ENCODE measurements at regions not wholly inside any gene's neighbourhood (a gene's known extent, or its start where the extent isn't known, plus 50 kb on each side); places are given as distances from the start of the nearest gene placed in this dataset.

DNA sequence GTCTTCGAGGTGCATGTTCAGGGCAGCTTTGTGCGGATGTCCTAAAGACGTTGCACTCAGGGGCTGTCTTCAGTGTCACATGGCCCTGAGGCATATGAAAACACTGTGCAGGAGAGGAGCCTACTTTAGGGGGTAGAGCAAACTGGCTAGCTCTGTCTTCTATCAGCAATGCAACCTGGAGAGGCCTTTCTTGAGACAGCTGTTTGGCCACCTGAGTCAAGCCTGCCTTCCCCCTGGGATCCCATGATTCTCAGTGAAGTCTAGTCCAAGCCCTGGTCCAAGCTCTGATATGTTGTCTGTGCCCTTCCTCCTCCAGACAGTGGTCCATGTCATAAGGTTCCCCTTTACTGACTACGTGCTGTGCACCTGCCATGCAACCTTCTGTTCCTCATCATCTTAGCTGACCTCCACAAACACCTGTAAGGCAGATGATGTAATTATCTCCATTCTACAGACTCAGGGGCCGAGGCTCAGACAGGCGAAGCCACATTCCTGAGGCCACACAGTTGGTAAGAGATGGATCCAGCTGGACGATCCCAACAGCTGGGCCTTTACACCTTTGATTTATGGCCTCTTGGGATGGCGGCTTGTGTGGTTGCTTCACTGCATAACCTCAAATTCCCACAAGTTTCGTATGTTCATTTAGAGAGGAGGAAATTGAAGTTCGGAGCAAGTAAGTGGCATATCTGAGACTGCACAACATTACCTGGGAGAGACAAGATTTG is 109.9 kb downstream of the COPS8 start:
- H3K14ac ChIP-seq (ENCODE audit: low read length), result no peak overlapping the region
- H3K4ac ChIP-seq (ENCODE audit: low read length), result no peak overlapping the region
- no peak overlapping the region for H2BK12ac ChIP-seq (ENCODE audit: low read length)
- no CpG with 5 or more reads among the region's 10 CpGs for WGBS, 2 donors (ENCODE audit: extremely low coverage in 2 of 2, insufficient read length in 2 of 2, insufficient replicate concordance in 1 of 2)
- H3K79me1 ChIP-seq (ENCODE audit: low read depth, low read length), result no peaks in the 10 kb centered on the region
- peaks cover 0 to 2% of the 10 kb centered on the region in 2 donors for H3K9me3 ChIP-seq (replicated peaks in 1 of 2; ENCODE audit: control insufficient read depth in 2 of 2, insufficient read depth in 1 of 2, low read depth in 1 of 2, low read length in 2 of 2)
- no peak overlapping the region for H2AFZ ChIP-seq (ENCODE audit: low read length)
- no peak overlapping the region for H3K23ac ChIP-seq (ENCODE audit: low read depth, low read length, poor library complexity)
- H3K27ac ChIP-seq (replicated peaks; ENCODE audit: low read length), result no peak overlapping the region
- no peak for DNase-seq (ENCODE audit: low spot score)
- no peak overlapping the region for H2AK5ac ChIP-seq (ENCODE audit: low read depth, low read length)
- H4K8ac ChIP-seq (ENCODE audit: low read depth, low read length), result no peak overlapping the region
- no peak overlapping the region for H3K9ac ChIP-seq (ENCODE audit: low read depth, low read length, poor library complexity)
- H3K4me1 ChIP-seq (ENCODE audit: control insufficient read depth in 2 of 2, insufficient read depth in 1 of 2, low read depth in 1 of 2, low read length in 2 of 2), result peaks cover 0 to 7% of the 10 kb centered on the region in 2 donors
- H2BK120ac ChIP-seq (ENCODE audit: low read depth, low read length), result no peak overlapping the region
- H3K18ac ChIP-seq (ENCODE audit: low read length), result no peak overlapping the region
- H2BK15ac ChIP-seq (ENCODE audit: low read length), result no peak overlapping the region
- no peak overlapping the region for H3K4me3 ChIP-seq (ENCODE audit: low read length in 2 of 2)
- H3K4me2 ChIP-seq (ENCODE audit: insufficient read depth, low read length, poor library complexity, severe bottlenecking), result no peak overlapping the region
- peaks cover 0 to 13% (median 0%) of the 10 kb centered on the region in 3 experiments for H3K27me3 ChIP-seq (ENCODE audit: control insufficient read depth in 3 of 3, insufficient read depth in 3 of 3, low read depth in 1 of 3, low read length in 3 of 3)
- H3K36me3 ChIP-seq (replicated peaks in 1 of 2; ENCODE audit: control insufficient read depth in 2 of 2, insufficient read depth in 2 of 2, low read length in 2 of 2), result no peaks in the 10 kb centered on the region
- H4K91ac ChIP-seq (ENCODE audit: low read depth, low read length, poor library complexity), result no peak overlapping the region
- no peak overlapping the region for H2BK5ac ChIP-seq (ENCODE audit: low read length)

DNA sequence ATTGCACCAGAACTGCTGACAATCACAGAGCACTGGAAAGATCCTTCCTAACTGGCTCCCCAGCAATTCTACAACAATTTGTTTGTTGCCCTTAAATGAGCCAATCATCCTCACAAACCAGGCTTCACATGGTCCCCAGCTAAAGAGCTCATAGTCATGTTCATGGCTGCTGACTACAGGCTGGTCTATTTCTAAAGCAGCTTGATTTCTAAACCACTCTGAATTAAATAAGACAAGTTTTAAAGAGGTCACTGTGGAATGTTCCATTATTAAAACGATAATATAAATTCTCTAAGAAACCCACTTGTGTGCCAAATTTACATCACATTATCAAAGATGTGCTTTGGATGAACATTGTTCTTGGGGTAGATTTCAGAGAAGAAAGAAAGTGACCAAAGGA is 110.7 kb downstream of the COPS8 start:
- Histone ChIP-seq H3K4me3 (ENCODE audit: low read length in 2 of 2) (no peak overlapping the region), H3K27ac (replicated peaks; ENCODE audit: low read length) (no peak overlapping the region), H3K4me1 (ENCODE audit: control insufficient read depth in 2 of 2, insufficient read depth in 1 of 2, low read depth in 1 of 2, low read length in 2 of 2) (peaks cover 0 to 7% of the 10 kb centered on the region in 2 donors), H2BK120ac (ENCODE audit: low read depth, low read length) (no peak overlapping the region), H3K27me3 (ENCODE audit: control insufficient read depth in 3 of 3, insufficient read depth in 3 of 3, low read depth in 1 of 3, low read length in 3 of 3) (peaks cover 0 to 13% (median 0%) of the 10 kb centered on the region in 3 experiments), H4K91ac (ENCODE audit: low read depth, low read length, poor library complexity) (no peak overlapping the region), H2AFZ (ENCODE audit: low read length) (no peak overlapping the region), H3K79me1 (ENCODE audit: low read depth, low read length) (no peaks in the 10 kb centered on the region), H3K23ac (ENCODE audit: low read depth, low read length, poor library complexity) (no peak overlapping the region), H3K4ac (ENCODE audit: low read length) (no peak overlapping the region), H3K9ac (ENCODE audit: low read depth, low read length, poor library complexity) (no peak overlapping the region), H3K18ac (ENCODE audit: low read length) (no peak overlapping the region), H4K8ac (ENCODE audit: low read depth, low read length) (no peak overlapping the region), H3K14ac (ENCODE audit: low read length) (no peak overlapping the region), H2BK12ac (ENCODE audit: low read length) (no peak overlapping the region), H3K36me3 (replicated peaks in 1 of 2; ENCODE audit: control insufficient read depth in 2 of 2, insufficient read depth in 2 of 2, low read length in 2 of 2) (no peaks in the 10 kb centered on the region), H3K9me3 (replicated peaks in 1 of 2; ENCODE audit: control insufficient read depth in 2 of 2, insufficient read depth in 1 of 2, low read depth in 1 of 2, low read length in 2 of 2) (peaks cover 0 to 2% of the 10 kb centered on the region in 2 donors), H2BK5ac (ENCODE audit: low read length) (no peak overlapping the region), H2BK15ac (ENCODE audit: low read length) (no peak overlapping the region), H2AK5ac (ENCODE audit: low read depth, low read length) (no peak overlapping the region), H3K4me2 (ENCODE audit: insufficient read depth, low read length, poor library complexity, severe bottlenecking) (no peak overlapping the region)
- DNase-seq (ENCODE audit: low spot score), result no peak
- no CpG with 5 or more reads among the region's 1 CpG for WGBS, 2 donors (ENCODE audit: extremely low coverage in 2 of 2, insufficient read length in 2 of 2, insufficient replicate concordance in 1 of 2)

DNA sequence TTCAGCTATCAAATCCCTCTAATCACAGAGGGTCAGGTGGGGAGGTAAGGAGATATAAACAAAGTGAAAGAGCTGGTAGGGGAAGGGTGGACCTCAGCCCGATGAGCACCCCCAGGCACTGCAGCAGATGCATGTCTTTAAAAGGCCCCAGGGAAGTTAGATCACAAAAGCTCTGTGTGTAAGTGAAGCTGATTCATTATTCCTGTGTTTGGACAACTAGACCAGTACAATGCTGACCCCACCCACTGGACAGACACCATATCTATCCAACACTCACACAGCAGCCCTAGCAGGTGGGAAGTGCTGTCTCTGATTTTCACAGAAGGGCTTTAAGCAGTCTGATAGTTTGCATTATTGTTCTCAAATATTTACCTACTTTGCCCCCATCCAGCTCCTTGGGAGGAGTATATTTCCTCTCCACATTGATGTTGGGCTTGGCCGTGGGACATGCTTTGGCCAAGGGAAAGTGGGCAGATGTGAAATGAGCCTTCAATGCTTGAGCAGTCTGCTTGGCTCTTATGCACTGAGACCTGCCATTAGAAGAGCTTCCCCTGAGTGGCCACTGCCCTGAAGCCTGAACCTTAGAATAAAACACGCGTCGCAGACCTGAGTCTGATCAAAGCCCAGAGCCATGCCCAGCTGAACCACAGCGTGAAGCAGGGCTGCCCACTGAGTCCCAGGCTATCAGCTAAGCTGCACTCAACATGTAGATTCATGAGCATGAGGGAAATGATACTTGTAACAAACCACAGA is 111.4 kb downstream of the COPS8 start:
- DNase-seq (ENCODE audit: low spot score), result no peak
- H3K18ac ChIP-seq (ENCODE audit: low read length), result no peak overlapping the region

GRCh38 chr2:237198164-237198855 is 112.6 kb downstream of the COPS8 start:
- Histone ChIP-seq H2AFZ (ENCODE audit: low read length) (no peak overlapping the region), H3K9ac (ENCODE audit: low read depth, low read length, poor library complexity) (no peak overlapping the region), H3K79me1 (ENCODE audit: low read depth, low read length) (no peaks in the 10 kb centered on the region), H2AK5ac (ENCODE audit: low read depth, low read length) (no peak overlapping the region), H4K8ac (ENCODE audit: low read depth, low read length) (no peak overlapping the region), H2BK15ac (ENCODE audit: low read length) (no peak overlapping the region), H2BK12ac (ENCODE audit: low read length) (no peak overlapping the region), H2BK5ac (ENCODE audit: low read length) (no peak overlapping the region), H3K14ac (ENCODE audit: low read length) (no peak overlapping the region), H3K9me3 (replicated peaks in 1 of 2; ENCODE audit: control insufficient read depth in 2 of 2, insufficient read depth in 1 of 2, low read depth in 1 of 2, low read length in 2 of 2) (peaks cover 0 to 2% of the 10 kb centered on the region in 2 donors), H3K27me3 (ENCODE audit: control insufficient read depth in 3 of 3, insufficient read depth in 3 of 3, low read depth in 1 of 3, low read length in 3 of 3) (peaks cover 0 to 7% (median 0%) of the 10 kb centered on the region in 3 experiments), H4K91ac (ENCODE audit: low read depth, low read length, poor library complexity) (no peak overlapping the region), H2BK120ac (ENCODE audit: low read depth, low read length) (no peak overlapping the region), H3K4me3 (ENCODE audit: low read length in 2 of 2) (no peak overlapping the region), H3K4me2 (ENCODE audit: insufficient read depth, low read length, poor library complexity, severe bottlenecking) (no peak overlapping the region), H3K4ac (ENCODE audit: low read length) (no peak overlapping the region), H3K4me1 (ENCODE audit: control insufficient read depth in 2 of 2, insufficient read depth in 1 of 2, low read depth in 1 of 2, low read length in 2 of 2) (peaks cover 0 to 11% of the 10 kb centered on the region in 2 donors), H3K27ac (replicated peaks; ENCODE audit: low read length) (no peak overlapping the region), H3K23ac (ENCODE audit: low read depth, low read length, poor library complexity) (no peak overlapping the region), H3K36me3 (replicated peaks in 1 of 2; ENCODE audit: control insufficient read depth in 2 of 2, insufficient read depth in 2 of 2, low read length in 2 of 2) (no peaks in the 10 kb centered on the region), H3K18ac (ENCODE audit: low read length) (no peak overlapping the region)
- DNase-seq (ENCODE audit: low spot score), result no peak
- WGBS, 2 donors (ENCODE audit: extremely low coverage in 2 of 2, insufficient read length in 2 of 2, insufficient replicate concordance in 1 of 2), result no CpG with 5 or more reads among the region's 2 CpGs

More for the DNA sequence above, 111.4 kb downstream of the COPS8 start:
- Histone ChIP-seq H3K14ac (ENCODE audit: low read length) (no peak overlapping the region), H3K9me3 (replicated peaks in 1 of 2; ENCODE audit: control insufficient read depth in 2 of 2, insufficient read depth in 1 of 2, low read depth in 1 of 2, low read length in 2 of 2) (peaks cover 0 to 2% of the 10 kb centered on the region in 2 donors), H4K8ac (ENCODE audit: low read depth, low read length) (no peak overlapping the region), H3K79me1 (ENCODE audit: low read depth, low read length) (no peaks in the 10 kb centered on the region), H3K36me3 (replicated peaks in 1 of 2; ENCODE audit: control insufficient read depth in 2 of 2, insufficient read depth in 2 of 2, low read length in 2 of 2) (no peaks in the 10 kb centered on the region), H3K27ac (replicated peaks; ENCODE audit: low read length) (no peak overlapping the region), H2AK5ac (ENCODE audit: low read depth, low read length) (no peak overlapping the region), H2AFZ (ENCODE audit: low read length) (no peak overlapping the region), H2BK5ac (ENCODE audit: low read length) (no peak overlapping the region), H2BK120ac (ENCODE audit: low read depth, low read length) (no peak overlapping the region), H3K23ac (ENCODE audit: low read depth, low read length, poor library complexity) (no peak overlapping the region), H3K4me2 (ENCODE audit: insufficient read depth, low read length, poor library complexity, severe bottlenecking) (no peak overlapping the region), H3K4me1 (ENCODE audit: control insufficient read depth in 2 of 2, insufficient read depth in 1 of 2, low read depth in 1 of 2, low read length in 2 of 2) (peaks cover 0 to 7% of the 10 kb centered on the region in 2 donors), H2BK12ac (ENCODE audit: low read length) (no peak overlapping the region), H3K4ac (ENCODE audit: low read length) (no peak overlapping the region), H3K27me3 (ENCODE audit: control insufficient read depth in 3 of 3, insufficient read depth in 3 of 3, low read depth in 1 of 3, low read length in 3 of 3) (peaks cover 0 to 8% (median 0%) of the 10 kb centered on the region in 3 experiments), H2BK15ac (ENCODE audit: low read length) (no peak overlapping the region), H3K9ac (ENCODE audit: low read depth, low read length, poor library complexity) (no peak overlapping the region), H4K91ac (ENCODE audit: low read depth, low read length, poor library complexity) (no peak overlapping the region), H3K4me3 (ENCODE audit: low read length in 2 of 2) (no peak overlapping the region)
- WGBS, 2 donors (ENCODE audit: extremely low coverage in 2 of 2, insufficient read length in 2 of 2, insufficient replicate concordance in 1 of 2), result no CpG with 5 or more reads among the region's 6 CpGs
